ENCODE measurements at regions not wholly inside any gene's neighbourhood (a gene's known extent, or its start where the extent isn't known, plus 50 kb on each side); places are given as distances from the start of the nearest gene placed in this dataset.
"Not testable (repeated sequence)": the region's sequence is repeated elsewhere in the genome, so short reads cannot be mapped to it uniquely, and the experiment has no call there.

GRCh38 chr14:106690333-106690891, 1164.0 kb downstream of the TMEM121 start:
- no peak for DNase-seq
- TF ChIP-seq, protein P1, sequence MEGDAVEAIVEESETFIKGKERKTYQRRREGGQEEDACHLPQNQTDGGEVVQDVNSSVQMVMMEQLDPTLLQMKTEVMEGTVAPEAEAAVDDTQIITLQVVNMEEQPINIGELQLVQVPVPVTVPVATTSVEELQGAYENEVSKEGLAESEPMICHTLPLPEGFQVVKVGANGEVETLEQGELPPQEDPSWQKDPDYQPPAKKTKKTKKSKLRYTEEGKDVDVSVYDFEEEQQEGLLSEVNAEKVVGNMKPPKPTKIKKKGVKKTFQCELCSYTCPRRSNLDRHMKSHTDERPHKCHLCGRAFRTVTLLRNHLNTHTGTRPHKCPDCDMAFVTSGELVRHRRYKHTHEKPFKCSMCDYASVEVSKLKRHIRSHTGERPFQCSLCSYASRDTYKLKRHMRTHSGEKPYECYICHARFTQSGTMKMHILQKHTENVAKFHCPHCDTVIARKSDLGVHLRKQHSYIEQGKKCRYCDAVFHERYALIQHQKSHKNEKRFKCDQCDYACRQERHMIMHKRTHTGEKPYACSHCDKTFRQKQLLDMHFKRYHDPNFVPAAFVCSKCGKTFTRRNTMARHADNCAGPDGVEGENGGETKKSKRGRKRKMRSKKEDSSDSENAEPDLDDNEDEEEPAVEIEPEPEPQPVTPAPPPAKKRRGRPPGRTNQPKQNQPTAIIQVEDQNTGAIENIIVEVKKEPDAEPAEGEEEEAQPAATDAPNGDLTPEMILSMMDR (IDR thresholded peaks at IDR 0.05), result no peak
- Histone ChIP-seq H3K27ac (no peak overlapping the region), H3K36me3 (no peaks in the 10 kb centered on the region), H3K9me3 (no peaks in the 10 kb centered on the region), H3K4me3 (replicated peaks in 1 of 3) (no peak overlapping the region), H3K4me1 (no peaks in the 10 kb centered on the region), H3K27me3 (no peaks in the 10 kb centered on the region)
- 17 to 37% methylated on average over 1 of the region's 1 CpG for WGBS, 2 donors
- intact Hi-C loops (cut with DNase I), result no loop called here

GRCh38 chr14:106691601-106692291, 1165.4 kb downstream of the TMEM121 start:
- Histone ChIP-seq H3K27ac (no peak overlapping the region), H3K4me3 (replicated peaks in 1 of 3) (no peak overlapping the region), H3K36me3 (no peaks in the 10 kb centered on the region), H3K9me3 (no peaks in the 10 kb centered on the region), H3K4me1 (no peaks in the 10 kb centered on the region), H3K27me3 (no peaks in the 10 kb centered on the region)
- 57 to 76% methylated on average over 7 to 8 of the region's 13 CpGs for WGBS, 2 donors
- DNase-seq, result no peak
- intact Hi-C loops (cut with DNase I), result no loop called here
- no peak for TF ChIP-seq POLR2A (IDR thresholded peaks at IDR 0.05)
- TF ChIP-seq, protein P1 (IDR thresholded peaks at IDR 0.05), result no peak

DNA sequence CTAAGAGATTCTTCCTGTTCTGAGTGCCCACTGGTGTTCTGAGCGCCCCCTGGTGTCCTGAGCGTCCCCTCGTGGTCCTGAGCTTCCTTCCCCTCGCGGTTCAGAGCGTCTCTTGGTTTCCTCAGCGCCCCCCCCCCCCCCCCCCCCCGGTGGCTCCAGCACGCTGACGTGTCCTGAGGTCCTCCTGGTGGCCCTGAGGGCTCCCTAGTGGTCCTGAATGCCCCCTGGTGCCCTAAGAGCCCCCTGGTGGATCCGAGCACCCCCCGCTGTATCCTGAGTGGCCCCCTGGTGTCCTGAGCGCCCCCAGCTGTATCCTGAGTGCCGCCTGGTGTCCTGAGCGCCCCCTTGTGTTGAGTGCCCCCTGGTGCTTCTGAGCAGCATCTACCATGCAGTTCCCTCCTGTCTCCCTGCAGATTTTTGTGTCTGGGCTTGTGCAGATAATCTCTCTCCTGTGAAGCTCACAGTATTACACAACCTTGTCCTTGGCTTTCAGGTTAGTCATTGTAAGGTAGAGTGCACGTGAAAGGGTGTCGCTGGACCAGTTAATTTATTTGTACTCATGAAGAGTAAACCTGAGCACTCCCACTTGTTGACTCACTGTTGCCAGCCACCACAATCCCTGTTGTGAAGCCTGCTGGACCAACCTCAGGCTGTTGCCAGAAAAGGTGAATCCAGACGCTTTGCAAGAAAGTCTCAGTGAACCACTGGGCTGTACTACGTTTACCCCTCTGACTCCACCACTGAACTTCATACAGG, 1168.4 kb downstream of the TMEM121 start:
- Histone ChIP-seq H3K9me3 (no peaks in the 10 kb centered on the region), H3K36me3 (no peaks in the 10 kb centered on the region), H3K4me3 (replicated peaks in 1 of 3) (no peak overlapping the region), H3K27me3 (no peaks in the 10 kb centered on the region), H3K4me1 (no peaks in the 10 kb centered on the region), H3K27ac (no peak overlapping the region)
- intact Hi-C loops (cut with DNase I), result no loop called here
- TF ChIP-seq, protein P1 (IDR thresholded peaks at IDR 0.05), result no peak
- TF ChIP-seq POLR2A (IDR thresholded peaks at IDR 0.05), result no peak
- no peak for DNase-seq
- WGBS, 2 donors, result 47 to 54% methylated on average over 8 to 9 of the region's 19 CpGs

DNA sequence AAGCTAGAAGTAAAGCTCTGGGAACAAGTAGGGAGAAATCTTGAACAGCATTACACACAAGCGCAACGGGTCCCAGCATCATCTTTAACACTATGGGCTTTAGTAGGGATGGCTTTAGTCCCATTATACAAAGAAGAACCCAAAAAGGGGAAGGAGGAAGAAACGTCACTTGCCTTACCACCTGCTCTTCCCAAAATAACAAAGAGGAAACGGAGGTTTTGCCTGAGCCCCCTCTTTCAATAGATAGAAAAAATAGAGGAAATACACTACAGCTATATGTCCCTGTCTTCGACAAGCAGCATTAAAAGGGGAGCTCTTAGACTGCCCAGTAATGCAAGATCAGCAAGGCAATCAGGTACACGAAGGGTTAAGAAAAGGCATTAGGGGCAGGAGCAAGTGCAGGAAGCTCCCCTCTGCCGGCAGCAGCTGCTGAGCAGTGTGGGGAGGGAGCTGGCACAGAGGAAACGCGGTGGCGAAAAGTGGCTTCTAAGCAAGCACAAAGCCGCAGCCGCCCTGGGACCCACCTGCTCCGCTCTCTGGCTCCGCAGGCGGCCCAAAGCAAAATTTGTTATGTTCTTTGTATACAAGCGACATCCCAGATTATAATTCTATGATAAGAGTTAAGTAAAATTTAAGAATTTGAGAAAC, 1172.4 kb downstream of the TMEM121 start:
- H3K4me1 ChIP-seq; H3K4me3 ChIP-seq (replicated peaks in 1 of 3); H3K9me3 ChIP-seq; H3K27ac ChIP-seq; DNase-seq; intact Hi-C loops (cut with DNase I); H3K27me3 ChIP-seq; H3K36me3 ChIP-seq: not testable (repeated sequence)
- WGBS, 2 donors, result 42 to 46% methylated on average over 16 of the region's 16 CpGs

DNA sequence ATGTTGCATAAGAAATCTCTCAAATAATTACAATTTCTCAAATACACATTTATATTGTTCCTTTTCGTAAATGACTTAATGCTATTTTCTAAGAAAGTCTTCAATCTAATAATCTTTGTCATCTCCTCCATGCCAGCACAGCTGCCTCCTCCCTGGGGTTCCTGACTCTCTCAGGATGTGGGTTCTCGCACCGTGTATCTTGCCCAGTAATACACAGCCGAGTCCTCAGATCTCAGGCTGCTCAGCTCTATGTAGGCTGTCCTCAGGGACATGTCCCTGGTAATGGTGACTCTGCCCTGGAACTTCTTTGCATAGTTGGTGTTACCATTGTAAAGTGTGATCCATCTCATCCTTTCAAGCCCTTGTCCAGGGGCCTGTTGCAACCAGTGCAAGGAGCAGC, 1177.3 kb downstream of the TMEM121 start:
- DNase-seq; intact Hi-C loops (cut with DNase I); H3K9me3 ChIP-seq; H3K27me3 ChIP-seq; H3K4me3 ChIP-seq (replicated peaks in 1 of 3); H3K4me1 ChIP-seq; H3K27ac ChIP-seq; H3K36me3 ChIP-seq: not testable (repeated sequence)
- 58 to 72% methylated on average over 4 of the region's 4 CpGs for WGBS, 2 donors

- H3K4me1 ChIP-seq; H3K27ac ChIP-seq; H3K4me3 ChIP-seq (replicated peaks in 1 of 3); H3K9me3 ChIP-seq; intact Hi-C loops (cut with DNase I); DNase-seq; H3K27me3 ChIP-seq; H3K36me3 ChIP-seq: not testable (repeated sequence)
- WGBS, 2 donors, result 18 to 33% methylated on average over 3 of the region's 4 CpGs
Observed at GRCh38 chr14:106706488-106706887, 1180.1 kb downstream of the TMEM121 start.

GRCh38 chr14:106710187-106710586, 1183.8 kb downstream of the TMEM121 start:
- 65 to 67% methylated on average over 7 of the region's 7 CpGs for WGBS, 2 donors
- DNase-seq; intact Hi-C loops (cut with DNase I); H3K4me1 ChIP-seq; H3K4me3 ChIP-seq (replicated peaks in 1 of 3); H3K9me3 ChIP-seq; H3K27ac ChIP-seq; H3K27me3 ChIP-seq; H3K36me3 ChIP-seq: not testable (repeated sequence)

GRCh38 chr14:106712513-106712912, 1186.1 kb downstream of the TMEM121 start:
- H3K36me3 ChIP-seq; DNase-seq; H3K9me3 ChIP-seq; H3K27ac ChIP-seq; H3K4me1 ChIP-seq; intact Hi-C loops (cut with DNase I); H3K27me3 ChIP-seq; H3K4me3 ChIP-seq (replicated peaks in 1 of 3): not testable (repeated sequence)
- 45 to 52% methylated on average over 5 of the region's 5 CpGs for WGBS, 2 donors
